Lung microvascular endothelial cell (primary cell): ENCODE measurements at regions not wholly inside any gene's neighbourhood (a gene's known extent, or its start where the extent isn't known, plus 50 kb on each side); places are given as distances from the start of the nearest gene placed in this dataset.
A peak's percentile ranks its signal among the peaks of the same experiment; 100 is the strongest.
"Not testable (repeated sequence)": the region's sequence is repeated elsewhere in the genome, so short reads cannot be mapped to it uniquely, and the experiment has no call there.

Source experiments
- DNase-seq, 2 donors: peaks; one replicate each; pipeline versions ENCODE4 v3.0.0 to v3.0.0-alpha.2; 2010; ENCODE audit warnings: low read depth in 2 of 2

GRCh38 chr5:57396701-57397100, 85.9 kb downstream of the ACTBL2 start:
- DNase-seq = no peak

- no peak for DNase-seq
These were observed 88.0 kb downstream of the ACTBL2 start for GRCh38 chr5:57394421-57395210.

- DNase-seq = peak; percentile 20 to 58
These were observed 95.7 kb downstream of the ACTBL2 start for GRCh38 chr5:57386958-57387357.

GRCh38 chr5:57383093-57383861, 99.3 kb downstream of the ACTBL2 start:
- DNase-seq = peak; percentile 94 to 95

GRCh38 chr5:57382655-57383054, 100.0 kb downstream of the ACTBL2 start:
- peak in 1 of 2 donors; percentile 2 for DNase-seq

GRCh38 chr5:57370376-57370775, 112.2 kb downstream of the ACTBL2 start:
- no peak for DNase-seq

GRCh38 chr5:57368010-57368409, 114.6 kb downstream of the ACTBL2 start:
- no peak for DNase-seq

DNA sequence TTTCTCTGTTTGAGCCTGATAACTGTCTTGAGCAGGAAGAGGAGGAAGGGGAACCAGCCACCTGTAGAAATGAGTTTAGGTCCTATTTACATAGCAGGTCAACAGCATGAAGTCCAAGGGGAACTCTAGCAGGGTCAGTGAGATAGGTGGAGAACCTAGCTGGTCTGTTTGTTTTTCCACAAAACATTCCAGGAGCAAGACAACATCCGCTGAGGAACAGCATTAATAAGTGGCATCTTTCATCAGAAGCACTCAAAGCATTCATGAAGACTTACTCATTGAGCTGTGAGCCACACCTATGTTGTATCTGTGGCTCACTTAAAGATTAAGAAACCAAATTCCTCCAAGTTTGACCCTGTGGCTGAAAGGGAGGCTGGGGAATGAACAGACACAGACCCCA, 115.9 kb downstream of the ACTBL2 start:
- DNase-seq = no peak

DNA sequence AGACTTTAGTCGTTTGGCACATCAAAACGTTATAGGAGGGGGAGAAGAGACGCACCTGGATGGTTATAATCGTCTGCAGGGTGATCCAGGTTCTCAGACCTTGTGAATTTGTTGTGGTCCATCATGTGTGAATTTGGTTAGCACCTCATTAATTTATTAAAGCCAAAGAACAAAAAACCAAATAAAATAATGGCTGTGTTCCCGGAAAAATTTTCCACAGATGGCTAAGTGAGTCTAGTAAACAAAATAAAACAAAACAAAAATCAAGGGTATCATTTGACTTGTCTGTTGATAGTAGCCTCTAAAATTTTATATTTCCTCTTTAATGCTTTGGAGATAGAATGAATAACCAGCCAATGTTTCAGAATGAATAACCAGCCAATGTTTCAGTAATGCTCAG, 119.7 kb downstream of the ACTBL2 start:
- DNase-seq = no peak

GRCh38 chr5:57360871-57361270, 121.7 kb downstream of the ACTBL2 start:
- DNase-seq = peak in 1 of 2 donors; percentile 73

DNA sequence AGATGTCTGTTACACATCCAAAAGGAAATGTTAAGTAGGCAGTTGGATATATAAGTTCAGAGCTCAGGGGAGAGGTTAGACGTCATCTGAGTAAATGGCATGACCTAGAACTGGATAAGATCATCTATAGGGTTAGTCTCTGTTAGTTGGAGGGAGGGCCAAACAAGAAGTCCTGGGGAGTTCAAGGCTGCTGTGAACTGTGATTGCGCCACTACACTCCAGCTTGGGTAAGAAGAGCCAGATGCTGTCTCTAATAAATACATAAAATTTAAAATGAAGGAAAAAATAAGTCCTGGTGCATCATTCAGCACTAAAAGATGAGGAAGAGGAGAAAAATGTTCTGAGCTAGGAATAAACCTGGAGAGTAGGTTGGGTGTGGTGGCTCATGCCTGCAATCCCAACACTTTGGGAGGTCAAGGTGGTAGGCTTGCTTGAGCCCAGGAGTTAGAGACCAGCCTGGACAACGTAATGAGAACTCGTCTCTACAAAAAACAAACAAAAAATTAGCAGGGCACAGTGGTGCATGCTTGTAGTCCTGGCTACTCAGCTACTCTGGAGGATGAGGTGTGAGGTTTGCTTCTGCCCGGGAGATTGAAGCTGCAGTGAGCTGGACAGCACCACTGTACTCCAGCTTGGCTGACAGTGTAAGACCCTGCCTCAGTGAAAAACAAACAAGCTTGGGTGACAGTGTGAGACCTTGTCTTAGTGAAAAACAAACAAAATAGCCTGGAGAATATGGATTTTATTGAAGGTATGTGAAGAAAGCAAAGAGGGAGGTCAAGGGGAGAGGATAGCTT, 123.6 kb downstream of the ACTBL2 start:
- no peak for DNase-seq

DNA sequence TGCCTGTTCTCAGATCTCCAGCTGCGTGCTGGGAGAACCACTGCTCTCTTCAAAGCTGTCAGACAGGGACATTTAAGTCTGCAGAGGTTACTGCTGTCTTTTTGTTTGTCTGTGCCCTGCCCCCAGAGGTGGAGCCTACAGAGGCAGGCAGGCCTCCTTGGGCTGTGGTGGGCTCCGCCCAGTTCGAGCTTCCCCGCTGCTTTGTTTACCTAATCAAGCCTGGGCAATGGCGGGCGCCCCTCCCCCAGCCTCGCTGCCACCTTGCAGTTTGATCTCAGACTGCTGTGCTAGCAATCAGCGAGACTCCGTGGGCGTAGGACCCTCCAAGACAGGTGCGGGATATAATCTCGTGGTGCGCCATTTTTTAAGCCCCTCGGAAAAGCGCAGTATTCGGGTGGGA, 125.8 kb downstream of the ACTBL2 start:
- not testable (repeated sequence) for DNase-seq

DNA sequence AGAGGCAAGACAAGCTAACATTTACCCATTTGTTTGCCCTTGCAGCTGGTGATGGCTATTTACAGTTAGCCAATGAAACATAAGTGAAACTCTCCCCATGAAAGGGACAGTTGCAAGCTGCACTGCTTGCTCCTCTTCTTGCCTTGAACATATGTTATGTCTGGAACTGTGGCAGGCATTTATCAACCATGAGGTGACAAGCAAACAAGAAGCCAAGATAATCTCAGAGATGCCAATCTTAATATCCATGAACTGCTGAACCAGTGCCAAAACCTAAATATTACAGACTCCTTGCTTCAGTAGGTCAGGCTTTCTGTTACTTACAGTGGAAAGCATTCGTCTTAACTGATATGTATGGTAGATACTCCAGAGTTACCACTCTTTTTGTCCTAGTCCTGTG, 133.4 kb downstream of the ACTBL2 start:
- DNase-seq = no peak

GRCh38 chr5:57348376-57349140, 134.1 kb downstream of the ACTBL2 start:
- DNase-seq = peak in 1 of 2 donors; percentile 24

GRCh38 chr5:57346328-57346727, 136.3 kb downstream of the ACTBL2 start:
- no peak for DNase-seq

GRCh38 chr5:57341380-57341979, 141.1 kb downstream of the ACTBL2 start:
- no peak for DNase-seq

GRCh38 chr5:57340681-57341080, 141.9 kb downstream of the ACTBL2 start:
- DNase-seq = no peak

- no peak for DNase-seq
These were observed 143.1 kb downstream of the ACTBL2 start for GRCh38 chr5:57339521-57339920.

- no peak for DNase-seq
These were observed 143.7 kb downstream of the ACTBL2 start for GRCh38 chr5:57338868-57339340.

DNA sequence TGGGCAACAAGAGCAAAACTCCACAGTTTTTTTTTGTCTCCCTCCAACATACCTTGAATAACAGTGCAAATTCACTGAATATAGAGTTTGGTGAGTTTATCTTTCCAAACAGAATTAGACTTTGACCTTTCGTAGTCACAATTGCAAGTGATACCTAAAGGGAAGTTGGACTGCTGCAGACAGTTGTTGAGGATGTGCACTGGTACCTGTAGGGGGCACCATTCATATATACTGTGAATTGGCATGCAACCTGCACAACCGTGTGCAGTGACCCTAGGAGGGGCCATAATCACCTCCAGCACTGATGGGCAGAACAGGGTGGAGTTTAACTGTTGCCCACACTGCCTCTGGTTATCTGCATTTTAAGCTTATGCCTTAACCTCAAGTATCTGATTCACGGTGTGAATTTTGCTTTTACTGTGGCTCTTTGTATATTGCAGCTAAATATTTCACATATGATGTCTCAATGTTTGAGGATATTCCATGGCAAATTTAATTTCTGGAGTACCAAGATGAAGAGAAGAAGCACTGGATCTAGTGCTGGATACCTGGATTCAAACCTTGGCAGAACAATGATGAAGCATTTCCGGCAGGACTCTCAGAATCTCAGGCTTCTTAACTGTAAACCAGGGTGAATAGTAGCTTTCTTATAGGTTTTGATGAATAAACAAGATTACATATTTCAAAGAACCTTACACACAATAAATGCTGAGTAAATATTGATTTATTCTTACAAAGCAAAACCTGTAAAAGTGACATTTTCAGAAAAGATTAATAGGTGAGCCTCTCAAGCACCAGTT, 144.3 kb downstream of the ACTBL2 start:
- DNase-seq = peak; percentile 37 to 64
